Naive thymus-derived CD8-positive, alpha-beta T cell (primary cell): ENCODE measurements at regions not wholly inside any gene's neighbourhood (a gene's known extent, or its start where the extent isn't known, plus 50 kb on each side); places are given as distances from the start of the nearest gene placed in this dataset.

Source experiments
- ATAC-seq, 2 donors: fragments of 150-1000 bp; cut with Tn5 transposase in 1 of 2; sonication (Bioruptor Pico), chemical (Tn5 transposase) in 1 of 2; 1 replicate in 1 of 2; 2 replicates in 1 of 2; pipeline ENCODE4 v1.10.0; 2021; ENCODE audit warnings: mild to moderate bottlenecking in 2 of 2, moderate library complexity in 2 of 2
- POLR2A ChIA-PET: fragments of 350-600 bp; sonication (Branson Sonifier 250); formaldehyde crosslinking; loops from one replicate; lab custom pipeline; 2021; ENCODE audit warnings: antibody characterized with exemption; lab: Charles Lee
- DNase-seq, 10 donors: peaks; one replicate each; pipeline versions ENCODE4 v3.0.0 to v3.0.0-alpha.2; 2020 to 2022
- H3K27ac Mint-ChIP-seq, 10 donors: one replicate each; pipeline ENCODE4 v1.8.0; 2020 to 2022; ENCODE audit warnings: mild to moderate bottlenecking in 10 of 10, mixed read lengths in 10 of 10, moderate library complexity in 4 of 10, inconsistent platforms in 1 of 10
- H3K27me3 Mint-ChIP-seq, 5 donors: one replicate each; pipeline ENCODE4 v1.8.0; 2021 to 2022; ENCODE audit warnings: mixed read lengths in 5 of 5
- H3K36me3 Mint-ChIP-seq, 3 donors: one replicate each; pipeline ENCODE4 v1.8.0; 2020 to 2022; ENCODE audit warnings: mixed read lengths in 3 of 3, mild to moderate bottlenecking in 2 of 3, inconsistent platforms in 1 of 3
- H3K4me1 Mint-ChIP-seq, 4 donors: one replicate each; pipeline ENCODE4 v1.8.0; 2021 to 2022; ENCODE audit warnings: mixed read lengths in 4 of 4
- H3K4me3 Mint-ChIP-seq, 10 donors: one replicate each; pipeline ENCODE4 v1.8.0; 2020 to 2022; ENCODE audit warnings: mild to moderate bottlenecking in 10 of 10, mixed read lengths in 10 of 10, moderate library complexity in 6 of 10, inconsistent platforms in 1 of 10
- H3K9me3 Mint-ChIP-seq, 9 donors: one replicate each; pipeline ENCODE4 v1.8.0; 2020 to 2022; ENCODE audit warnings: mixed read lengths in 9 of 9, mild to moderate bottlenecking in 3 of 9, inconsistent platforms in 1 of 9, moderate library complexity in 1 of 9

DNA sequence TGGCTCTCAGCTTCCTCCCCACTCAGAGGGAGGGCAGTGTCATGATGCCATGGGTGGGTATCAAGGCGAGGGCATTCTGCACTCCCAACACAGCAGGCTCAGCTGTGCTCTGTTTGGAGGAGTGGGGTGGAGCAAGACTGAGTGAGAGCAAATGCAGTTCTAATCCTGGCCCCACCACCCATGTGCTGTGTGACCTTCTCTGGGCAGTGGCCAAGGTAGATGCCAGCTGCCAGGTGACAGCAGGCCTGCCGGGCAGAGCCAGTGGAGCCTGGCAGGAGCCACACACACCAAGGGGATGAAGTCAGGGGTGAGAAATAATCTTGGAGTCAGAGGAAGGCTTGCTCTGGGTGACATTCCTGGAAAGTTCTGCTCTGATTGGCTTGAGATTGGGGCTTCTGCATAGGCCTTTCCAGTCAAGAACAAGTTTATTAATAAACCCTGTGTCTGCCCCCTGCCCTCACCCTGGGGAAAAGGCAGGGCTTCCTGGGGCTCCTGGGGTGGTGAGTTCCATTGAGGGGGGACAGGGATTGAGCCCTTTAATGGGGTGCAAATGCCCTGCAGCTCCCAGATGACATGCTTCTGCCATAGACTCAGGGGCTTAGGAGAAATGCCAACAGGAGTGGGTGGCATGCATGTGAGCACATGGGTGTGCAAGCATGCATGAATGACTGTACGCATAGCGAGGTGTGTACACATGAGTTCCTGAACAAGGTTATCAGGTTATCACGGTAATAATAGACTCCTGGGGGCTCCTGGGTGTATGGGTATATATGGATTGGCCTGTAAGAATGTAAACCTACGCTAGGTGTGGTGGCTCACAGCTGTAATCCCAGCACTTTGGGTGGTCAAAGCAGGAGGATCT lies 134.2 kb downstream of the MRPL14 start:
- Mint-ChIP-seq H3K4me3 (no peak overlapping the region), H3K4me1 (no peaks in the 10 kb centered on the region), H3K27ac (no peak overlapping the region), H3K9me3 (no peaks in the 10 kb centered on the region), H3K27me3 (peaks cover 0 to 1% (median 0%) of the 10 kb centered on the region in 5 donors), H3K36me3 (no peaks in the 10 kb centered on the region)
- POLR2A ChIA-PET, result interaction anchor here (0.7 kb wide), 1 partner anchor 79 kb away, joined by 3 read pairs; no protein-coding TSS in a partner anchor
- ATAC-seq (no peak), DNase-seq (no peak)

DNA sequence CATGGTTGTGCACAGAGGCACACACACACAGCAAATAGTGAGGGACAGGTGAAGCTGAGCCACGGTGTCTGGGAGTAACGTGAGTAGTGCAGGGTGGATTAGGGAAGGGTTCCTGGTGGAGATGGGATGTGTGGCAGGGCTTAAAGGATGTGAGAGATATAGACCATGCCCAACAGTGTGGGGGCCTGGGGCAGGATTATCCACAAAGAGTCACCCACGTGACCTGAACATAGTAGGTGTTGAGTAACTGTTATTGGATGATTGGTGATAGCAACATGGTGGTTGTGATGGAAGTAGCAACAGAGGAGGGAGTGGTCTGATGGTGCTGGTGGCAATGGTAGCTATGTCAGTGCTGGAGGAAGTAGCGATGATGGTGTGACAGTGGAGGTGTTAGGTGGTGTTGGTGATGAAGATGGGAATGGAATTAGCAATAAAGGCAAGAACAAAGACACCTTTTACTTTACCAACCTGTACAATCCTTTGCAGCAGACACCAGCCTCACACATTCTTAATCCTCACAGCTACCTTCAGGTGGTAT lies 135.1 kb downstream of the MRPL14 start:
- H3K4me1 Mint-ChIP-seq, result no peaks in the 10 kb centered on the region
- peaks cover 0 to 1% (median 0%) of the 10 kb centered on the region in 5 donors for H3K27me3 Mint-ChIP-seq
- no peak for ATAC-seq
- H3K4me3 Mint-ChIP-seq, result no peak overlapping the region
- POLR2A ChIA-PET, result no interaction called here
- no peak for DNase-seq
- H3K36me3 Mint-ChIP-seq, result no peaks in the 10 kb centered on the region
- peak overlapping the region in 1 of 10 donors; percentile 1 for H3K27ac Mint-ChIP-seq
- no peaks in the 10 kb centered on the region for H3K9me3 Mint-ChIP-seq

DNA sequence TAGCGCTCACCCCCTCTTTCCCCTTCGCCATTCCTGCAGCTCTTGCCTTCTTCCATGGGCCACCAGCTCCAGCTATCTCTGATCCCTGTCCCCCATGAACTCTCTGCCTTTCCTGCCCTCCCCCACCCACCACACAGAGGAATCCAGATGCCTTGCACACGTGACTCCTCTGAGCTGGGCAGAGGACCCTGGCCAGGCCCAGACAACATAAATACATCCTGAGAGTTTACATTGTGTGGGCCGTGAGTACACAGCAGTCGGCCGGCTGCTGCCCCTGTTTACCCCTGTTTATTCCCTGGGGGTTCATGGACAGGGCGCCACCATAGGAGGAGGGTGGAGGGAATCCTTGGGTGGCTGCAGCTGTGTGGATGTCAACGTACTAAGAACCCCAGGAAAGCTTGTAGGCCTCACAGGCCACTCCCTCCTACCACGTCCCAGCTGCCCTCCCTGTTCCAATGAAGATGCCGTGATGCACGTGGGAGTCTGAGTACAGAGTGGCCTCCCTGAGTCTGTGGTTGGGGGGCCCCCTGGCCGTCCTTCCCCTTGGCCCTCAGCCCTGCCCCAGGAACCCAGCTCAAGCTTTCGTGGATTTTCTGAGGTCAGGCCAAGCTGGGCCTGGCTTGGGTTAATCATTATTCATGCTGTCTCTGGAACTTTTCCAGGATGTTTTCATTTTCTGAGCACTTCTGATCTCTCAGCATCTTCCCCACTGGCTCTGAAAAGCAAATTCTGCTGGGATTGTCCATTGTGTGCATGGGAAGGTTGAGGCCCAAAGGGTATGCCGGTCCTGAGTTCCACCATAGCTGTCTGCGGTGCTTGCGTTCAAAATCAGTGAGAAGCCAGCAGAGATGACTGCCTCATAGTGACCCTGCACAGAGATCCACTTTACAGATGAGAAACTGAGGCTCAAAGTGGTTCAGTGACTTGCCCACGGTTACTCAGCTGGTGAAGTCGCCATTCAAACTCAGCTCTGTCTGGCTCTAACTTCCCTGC lies 136.3 kb downstream of the MRPL14 start:
- no peaks in the 10 kb centered on the region for H3K36me3 Mint-ChIP-seq
- H3K4me3 Mint-ChIP-seq, result no peak overlapping the region
- POLR2A ChIA-PET, result no interaction called here
- peak in 1 of 10 donors; percentile 30 for DNase-seq
- H3K9me3 Mint-ChIP-seq, result no peaks in the 10 kb centered on the region
- H3K4me1 Mint-ChIP-seq, result no peaks in the 10 kb centered on the region
- H3K27me3 Mint-ChIP-seq, result peaks cover 0 to 6% (median 0%) of the 10 kb centered on the region in 5 donors
- ATAC-seq, result no peak
- peak overlapping the region in 1 of 10 donors; percentile 40 for H3K27ac Mint-ChIP-seq

DNA sequence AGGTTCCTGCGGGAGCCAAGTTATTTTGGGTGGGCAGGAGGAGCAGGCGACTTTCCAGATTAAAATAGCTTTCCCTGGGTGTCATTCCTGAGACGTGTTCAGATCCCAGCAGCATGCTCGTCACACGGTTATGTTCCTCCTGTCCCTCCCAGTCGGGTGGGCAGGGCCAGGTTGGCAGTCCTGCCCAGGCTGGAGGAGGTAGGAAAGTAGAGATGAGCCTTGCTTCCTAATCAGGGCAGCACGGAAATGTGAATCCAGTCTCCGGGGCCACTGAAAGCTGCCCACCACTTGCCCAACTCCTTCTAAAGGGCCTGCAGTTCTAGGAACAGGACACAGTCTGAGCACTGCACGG lies 137.0 kb downstream of the MRPL14 start:
- H3K4me3 Mint-ChIP-seq, result no peak overlapping the region
- no peaks in the 10 kb centered on the region for H3K4me1 Mint-ChIP-seq
- H3K27ac Mint-ChIP-seq, result no peak overlapping the region
- no peaks in the 10 kb centered on the region for H3K9me3 Mint-ChIP-seq
- peak in 1 of 10 donors; percentile 30 for DNase-seq
- POLR2A ChIA-PET, result no interaction called here
- ATAC-seq, result no peak
- peaks cover 0 to 12% (median 0%) of the 10 kb centered on the region in 5 donors for H3K27me3 Mint-ChIP-seq
- H3K36me3 Mint-ChIP-seq, result no peaks in the 10 kb centered on the region

DNA sequence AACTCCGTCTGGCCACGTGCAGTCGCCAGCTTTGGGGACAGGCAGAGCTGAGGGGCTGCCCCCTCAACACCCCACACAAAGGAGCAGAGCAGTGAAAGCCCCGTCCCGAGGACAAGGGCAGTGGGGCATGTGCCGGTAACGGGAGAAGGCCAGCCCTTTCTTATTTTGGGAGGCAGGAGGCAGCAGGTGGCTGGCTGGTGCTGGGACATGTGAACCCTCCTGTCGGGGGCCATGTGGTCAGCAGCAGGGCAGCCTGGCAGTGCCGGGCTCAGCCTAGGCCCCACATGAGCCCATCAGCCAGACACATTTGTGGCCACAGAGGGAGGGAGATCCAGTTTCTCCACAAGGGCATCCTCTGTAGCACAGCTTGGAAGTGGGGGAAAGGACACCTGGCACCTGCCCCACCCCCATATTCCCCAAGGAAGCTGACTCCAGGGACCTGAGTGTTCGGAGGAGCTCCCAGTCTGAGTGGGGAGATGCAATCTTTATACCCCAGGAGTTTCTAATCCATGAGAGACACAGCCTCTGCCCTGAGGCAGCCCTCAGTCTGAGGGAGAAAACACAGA lies 137.6 kb downstream of the MRPL14 start:
- Mint-ChIP-seq H3K4me3 (no peak overlapping the region), H3K36me3 (no peaks in the 10 kb centered on the region), H3K27ac (no peak overlapping the region), H3K9me3 (no peaks in the 10 kb centered on the region), H3K27me3 (peaks cover 0 to 12% (median 0%) of the 10 kb centered on the region in 5 donors), H3K4me1 (no peaks in the 10 kb centered on the region)
- POLR2A ChIA-PET, result no interaction called here
- DNase-seq (peak in 1 of 10 donors; percentile 37), ATAC-seq (no peak)

DNA sequence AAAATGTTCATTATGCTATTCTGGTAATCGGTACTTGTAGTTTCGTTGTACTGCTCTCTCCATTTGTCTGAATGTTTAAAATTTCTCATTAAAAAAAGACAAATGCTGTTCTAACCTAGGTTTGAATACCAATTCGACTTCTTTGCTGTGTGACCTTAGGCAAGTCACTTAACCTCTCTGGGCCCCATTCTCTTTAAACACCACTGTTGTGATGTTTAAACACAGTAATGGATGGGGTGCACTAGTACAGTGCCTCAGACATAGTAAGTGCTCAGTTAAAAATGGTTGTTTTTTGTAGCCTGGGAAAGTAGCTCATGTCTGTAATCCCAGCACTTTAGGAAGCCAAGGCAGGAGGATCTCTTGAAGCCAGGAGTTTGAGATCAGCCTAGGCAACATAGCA lies 138.5 kb downstream of the MRPL14 start:
- H3K36me3 Mint-ChIP-seq, result no peaks in the 10 kb centered on the region
- no peak overlapping the region for H3K4me3 Mint-ChIP-seq
- POLR2A ChIA-PET, result no interaction called here
- DNase-seq (no peak), ATAC-seq (no peak)
- H3K27ac Mint-ChIP-seq, result no peak overlapping the region
- peaks cover 0 to 14% (median 0%) of the 10 kb centered on the region in 5 donors for H3K27me3 Mint-ChIP-seq
- H3K4me1 Mint-ChIP-seq, result no peaks in the 10 kb centered on the region
- H3K9me3 Mint-ChIP-seq, result no peaks in the 10 kb centered on the region

DNA sequence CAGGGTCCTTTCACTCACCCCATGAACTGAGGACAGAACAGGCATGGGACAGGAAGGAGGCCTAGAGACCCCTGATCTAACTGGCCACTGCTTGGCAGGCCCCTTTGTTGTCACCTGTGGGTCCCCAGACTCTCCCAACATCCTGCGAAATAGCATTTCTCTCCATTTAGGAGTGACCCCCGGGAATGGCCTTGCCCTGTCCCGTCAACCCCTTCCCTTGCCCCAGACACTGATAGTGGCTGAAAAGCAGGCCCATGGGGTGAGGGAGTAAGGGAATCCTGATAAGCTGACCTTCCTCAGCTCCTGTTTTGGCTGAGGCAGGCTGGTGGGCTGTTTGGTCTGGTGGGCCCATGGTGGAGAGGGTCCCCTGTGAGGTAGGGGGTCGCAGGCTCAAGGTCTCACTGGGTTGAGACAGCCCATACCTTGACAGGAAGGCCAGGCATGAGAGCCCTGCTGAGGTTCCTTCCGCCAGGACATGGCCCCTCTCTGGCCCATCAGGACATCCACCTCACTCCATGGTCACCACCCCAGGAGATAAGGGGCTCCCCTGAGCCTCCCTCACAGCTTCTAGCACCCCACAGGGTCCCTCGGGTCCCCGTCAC lies 139.3 kb downstream of the MRPL14 start:
- no peaks in the 10 kb centered on the region for H3K36me3 Mint-ChIP-seq
- DNase-seq, result peak in 1 of 10 donors; percentile 46
- H3K27ac Mint-ChIP-seq, result no peak overlapping the region
- POLR2A ChIA-PET, result no interaction called here
- H3K4me3 Mint-ChIP-seq, result no peak overlapping the region
- H3K4me1 Mint-ChIP-seq, result no peaks in the 10 kb centered on the region
- H3K27me3 Mint-ChIP-seq, result peaks cover 0 to 14% (median 0%) of the 10 kb centered on the region in 5 donors
- no peaks in the 10 kb centered on the region for H3K9me3 Mint-ChIP-seq
- no peak for ATAC-seq

DNA sequence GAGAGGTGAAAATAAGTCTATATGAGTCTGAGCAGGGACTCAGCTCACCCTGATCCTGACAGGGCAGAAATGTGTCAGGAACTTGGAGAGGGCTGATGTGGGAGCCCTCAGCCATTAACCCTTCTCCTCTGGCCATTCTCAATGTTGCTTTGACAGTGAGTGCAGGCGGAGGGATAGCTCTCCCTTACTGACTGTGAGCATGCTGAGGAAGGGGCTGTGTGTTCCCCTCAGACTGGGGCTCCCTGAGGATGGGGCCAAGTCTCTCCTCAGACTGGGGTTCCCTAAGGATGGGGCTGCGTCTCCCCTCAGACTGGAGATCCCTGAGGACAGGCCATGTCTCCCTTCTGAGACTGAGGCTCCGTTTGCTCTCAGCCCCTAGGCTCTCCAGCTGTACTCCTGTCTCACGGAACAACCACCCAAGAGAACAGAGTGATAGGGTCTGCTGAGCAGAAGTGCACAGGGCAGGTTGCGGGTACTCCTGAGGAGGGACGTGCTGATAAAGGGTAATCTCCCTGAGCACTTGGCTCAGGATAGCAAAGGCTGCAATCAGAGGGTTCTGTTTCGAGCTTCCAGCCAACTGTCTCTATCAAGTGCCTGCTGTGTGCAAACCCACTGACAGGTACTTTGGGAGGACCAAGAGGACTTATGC lies 141.0 kb downstream of the MRPL14 start:
- Mint-ChIP-seq H3K4me3 (no peak overlapping the region), H3K4me1 (peaks cover 0 to 2% (median 0%) of the 10 kb centered on the region in 4 donors), H3K27me3 (peaks cover 0 to 14% (median 0%) of the 10 kb centered on the region in 5 donors), H3K27ac (no peak overlapping the region), H3K9me3 (no peaks in the 10 kb centered on the region), H3K36me3 (no peaks in the 10 kb centered on the region)
- peak in 1 of 10 donors; percentile 21 for DNase-seq
- ATAC-seq, result no peak
- POLR2A ChIA-PET, result no interaction called here

DNA sequence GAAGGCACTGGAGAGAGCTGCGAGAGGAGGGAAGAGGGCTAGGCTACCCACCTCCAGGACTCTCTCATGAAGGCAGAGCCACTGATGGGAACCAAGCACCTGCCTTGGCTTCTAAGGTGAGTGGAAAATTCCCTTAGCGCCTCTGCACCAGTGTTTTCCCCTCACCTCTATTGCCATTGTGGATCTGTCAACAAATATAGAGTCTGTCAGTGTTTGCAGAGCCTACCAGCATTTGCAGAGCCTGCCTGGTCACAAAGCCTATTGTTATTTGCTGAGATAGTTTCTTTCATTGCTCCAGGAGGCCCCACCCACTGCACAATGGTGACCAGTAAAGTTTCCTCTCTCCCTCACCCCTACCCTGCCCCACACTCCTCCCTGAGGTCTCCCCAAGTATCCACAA lies 141.9 kb downstream of the MRPL14 start:
- peaks cover 0 to 14% (median 3%) of the 10 kb centered on the region in 5 donors for H3K27me3 Mint-ChIP-seq
- H3K27ac Mint-ChIP-seq, result no peak overlapping the region
- no peaks in the 10 kb centered on the region for H3K9me3 Mint-ChIP-seq
- DNase-seq, result no peak
- H3K4me3 Mint-ChIP-seq, result no peak overlapping the region
- no peak for ATAC-seq
- no peaks in the 10 kb centered on the region for H3K36me3 Mint-ChIP-seq
- POLR2A ChIA-PET, result no interaction called here
- peaks cover 0 to 2% (median 0%) of the 10 kb centered on the region in 4 donors for H3K4me1 Mint-ChIP-seq

DNA sequence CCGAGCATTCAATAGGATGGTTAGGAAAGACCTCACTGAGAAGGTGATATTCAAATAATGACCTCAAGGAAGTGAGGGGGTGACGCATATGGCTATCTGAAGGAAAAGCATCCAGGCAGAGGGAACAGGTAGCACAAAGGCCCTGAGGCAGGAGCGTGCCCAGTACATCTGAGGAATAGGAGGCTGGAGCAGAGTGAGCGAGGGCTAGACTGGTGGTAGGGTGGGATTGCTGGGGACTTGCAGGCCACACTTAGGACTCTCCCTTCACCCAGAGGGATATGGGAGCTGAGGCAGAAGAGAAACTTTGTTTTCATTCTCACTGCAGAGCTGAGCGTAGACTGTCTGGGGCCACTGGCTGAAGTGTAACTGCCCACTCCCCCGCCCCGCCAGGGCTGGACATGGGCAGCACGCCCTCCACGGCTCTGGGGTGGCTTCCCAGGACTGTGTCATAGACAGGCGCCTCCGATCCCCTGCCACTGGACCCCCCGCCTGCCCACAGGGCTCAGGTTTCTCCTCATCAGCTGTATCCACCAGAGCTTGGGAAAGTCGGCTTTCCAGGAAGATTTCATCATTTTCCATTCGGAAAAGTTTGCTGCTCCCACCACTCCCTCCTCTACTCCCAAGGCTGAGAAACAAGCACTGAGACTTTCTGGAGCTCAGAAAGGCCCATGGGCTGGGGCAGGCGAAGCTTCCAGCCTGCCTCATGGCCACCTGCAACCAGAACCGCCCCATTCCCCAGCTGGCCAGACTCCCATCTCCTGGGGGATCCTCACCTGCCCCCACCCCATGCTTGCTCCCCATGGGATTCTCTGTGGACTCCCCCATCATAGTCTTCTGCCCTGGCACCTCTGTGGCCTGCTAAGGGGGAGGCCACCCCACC lies 142.6 kb downstream of the MRPL14 start:
- POLR2A ChIA-PET, result no interaction called here
- Mint-ChIP-seq H3K4me1 (peaks cover 0 to 2% (median 0%) of the 10 kb centered on the region in 4 donors), H3K4me3 (no peak overlapping the region), H3K36me3 (no peaks in the 10 kb centered on the region), H3K9me3 (no peaks in the 10 kb centered on the region), H3K27ac (no peak overlapping the region), H3K27me3 (peaks cover 0 to 14% (median 3%) of the 10 kb centered on the region in 5 donors)
- DNase-seq, result peak in 1 of 10 donors; percentile 28
- no peak for ATAC-seq

DNA sequence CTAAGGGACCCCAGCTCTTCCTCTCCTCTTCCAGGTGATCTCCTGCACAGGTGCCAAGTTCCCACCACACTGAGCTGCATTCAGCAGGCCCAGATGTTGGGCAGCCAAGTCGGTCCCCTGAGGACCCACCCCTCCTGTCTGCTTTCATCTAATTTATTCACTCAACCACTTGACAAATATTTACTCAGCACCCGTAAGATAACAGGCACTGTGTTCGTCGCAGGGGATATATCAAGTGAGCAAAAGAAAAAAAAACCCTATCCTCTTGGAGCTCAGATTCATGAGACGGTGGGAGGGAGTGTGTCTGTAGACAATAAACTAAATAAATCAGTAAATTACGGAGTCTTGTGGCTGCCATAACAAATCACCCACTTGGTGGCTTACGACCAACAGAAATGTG lies 143.6 kb downstream of the MRPL14 start:
- peaks cover 0 to 20% (median 6%) of the 10 kb centered on the region in 5 donors for H3K27me3 Mint-ChIP-seq
- H3K9me3 Mint-ChIP-seq, result no peaks in the 10 kb centered on the region
- no peak overlapping the region for H3K4me3 Mint-ChIP-seq
- no peaks in the 10 kb centered on the region for H3K36me3 Mint-ChIP-seq
- POLR2A ChIA-PET, result no interaction called here
- H3K27ac Mint-ChIP-seq, result no peak overlapping the region
- ATAC-seq, result no peak
- no peak for DNase-seq
- H3K4me1 Mint-ChIP-seq, result peaks cover 0 to 2% (median 0%) of the 10 kb centered on the region in 4 donors
